GM21576 (cell line): ENCODE measurements at regions not wholly inside any gene's neighbourhood (a gene's known extent, or its start where the extent isn't known, plus 50 kb on each side); places are given as distances from the start of the nearest gene placed in this dataset.

Experiments used
- ATAC-seq: cut with Tn5 transposase; IDR thresholded peaks from one replicate; pipeline ENCODE4 v1.9.1; 2021; ENCODE audit warnings: mild to moderate bottlenecking, moderate library complexity; ENCODE audit not compliant: unreplicated experiment

DNA sequence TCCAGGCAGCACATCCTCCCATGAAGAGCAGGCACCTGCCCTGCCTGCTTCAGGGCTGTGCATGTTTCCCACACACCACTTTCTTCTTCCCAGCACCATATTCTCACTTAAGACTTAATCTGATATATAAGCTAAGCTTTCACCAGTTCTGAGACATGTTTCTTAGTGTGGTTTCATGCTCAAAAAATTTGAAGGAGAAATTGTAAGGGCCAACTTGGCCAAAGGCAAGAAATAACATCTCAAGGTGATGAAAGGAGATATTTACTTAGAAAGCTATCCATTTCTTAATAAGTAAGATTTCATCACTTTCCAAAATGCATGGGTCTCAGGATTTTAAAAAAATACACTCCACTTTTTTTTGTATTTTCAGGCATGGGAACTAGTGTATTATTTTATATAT, 468.1 kb upstream of the AKR1E2 start:
- no peak for ATAC-seq

DNA sequence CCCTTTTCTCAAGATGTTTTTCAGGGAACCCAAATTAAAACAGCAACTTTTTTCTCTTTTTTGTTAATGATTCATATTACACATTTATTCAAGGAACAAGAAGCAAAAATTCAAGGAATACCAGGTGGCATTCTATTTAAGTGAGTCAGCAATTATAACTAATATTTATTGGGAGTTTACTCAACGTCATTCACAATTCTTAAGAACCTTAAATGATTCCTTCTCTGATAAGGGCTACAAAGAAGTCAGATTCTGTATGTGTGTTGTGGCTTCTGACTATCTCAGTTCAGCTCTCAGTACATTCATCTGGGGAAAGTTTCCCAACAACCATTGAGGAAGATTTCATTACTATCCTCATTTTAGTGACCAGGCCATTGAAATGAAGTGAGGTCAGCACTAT, 470.7 kb upstream of the AKR1E2 start:
- ATAC-seq, result no peak

DNA sequence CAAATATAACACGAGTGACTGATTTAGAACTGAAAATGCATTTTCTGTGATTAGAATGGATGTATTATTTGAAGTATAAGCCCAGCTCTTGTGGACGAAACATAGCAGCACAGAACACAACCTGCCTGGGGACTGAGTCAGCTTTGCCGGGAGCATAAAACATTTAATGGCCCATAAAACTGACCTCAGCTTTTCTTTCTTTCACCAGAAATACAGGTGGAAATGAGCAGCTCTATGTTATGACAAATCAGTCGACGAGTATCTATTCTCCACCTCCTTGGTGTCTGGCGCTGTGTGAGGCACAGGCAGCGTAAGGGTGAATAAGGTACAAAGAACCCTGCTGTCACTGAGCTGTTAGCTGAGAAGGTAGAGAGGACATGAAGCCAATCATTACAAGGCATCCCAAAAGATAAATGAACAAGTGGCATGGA, 471.6 kb upstream of the AKR1E2 start:
- ATAC-seq, result no peak

DNA sequence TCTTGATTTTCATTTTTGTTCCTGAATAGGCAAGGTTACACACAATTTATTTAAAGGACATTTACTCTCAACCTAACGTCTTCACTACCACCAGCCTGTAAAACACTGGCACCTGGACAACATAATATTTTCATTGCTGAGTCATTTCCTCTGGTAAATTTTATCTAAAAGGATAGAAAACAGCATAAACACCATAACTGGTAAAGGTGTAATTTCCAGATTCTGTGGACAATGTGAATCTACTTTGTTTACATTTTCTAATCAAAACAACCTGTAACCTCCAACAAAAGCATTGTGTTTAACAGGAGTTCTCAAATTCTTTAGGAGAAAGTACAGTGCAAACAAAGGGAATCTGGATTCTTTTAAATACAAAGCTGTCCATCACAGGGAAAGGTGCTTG, 472.0 kb upstream of the AKR1E2 start:
- ATAC-seq, result no peak

DNA sequence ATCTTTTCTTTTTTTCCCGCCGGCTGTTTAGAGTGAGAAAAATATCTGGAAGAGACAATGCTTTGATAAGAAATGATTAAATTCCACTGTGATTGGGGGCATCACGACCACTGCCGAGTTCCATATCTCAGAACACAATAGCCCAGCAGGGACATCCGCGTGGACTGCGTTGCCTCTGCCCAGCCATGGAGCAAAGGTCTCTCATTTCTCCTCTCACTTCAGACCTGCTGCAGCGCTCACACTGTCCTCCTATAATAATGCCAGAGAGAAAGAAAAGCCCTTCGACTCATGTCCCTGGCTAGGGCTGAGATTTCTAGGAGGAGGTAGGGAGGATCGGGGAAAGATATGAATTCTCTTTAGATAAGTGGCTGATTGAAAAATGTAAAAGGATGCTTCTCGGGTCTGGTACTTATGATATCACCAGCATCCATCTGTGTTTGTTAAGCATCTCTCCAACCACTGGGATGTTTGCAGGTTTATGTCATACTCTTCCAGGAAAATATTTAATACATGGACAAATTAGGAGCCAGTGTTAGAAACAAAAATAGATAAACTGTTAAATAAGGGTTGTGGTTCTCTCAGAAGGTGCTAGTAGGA, 472.9 kb upstream of the AKR1E2 start:
- no peak for ATAC-seq

DNA sequence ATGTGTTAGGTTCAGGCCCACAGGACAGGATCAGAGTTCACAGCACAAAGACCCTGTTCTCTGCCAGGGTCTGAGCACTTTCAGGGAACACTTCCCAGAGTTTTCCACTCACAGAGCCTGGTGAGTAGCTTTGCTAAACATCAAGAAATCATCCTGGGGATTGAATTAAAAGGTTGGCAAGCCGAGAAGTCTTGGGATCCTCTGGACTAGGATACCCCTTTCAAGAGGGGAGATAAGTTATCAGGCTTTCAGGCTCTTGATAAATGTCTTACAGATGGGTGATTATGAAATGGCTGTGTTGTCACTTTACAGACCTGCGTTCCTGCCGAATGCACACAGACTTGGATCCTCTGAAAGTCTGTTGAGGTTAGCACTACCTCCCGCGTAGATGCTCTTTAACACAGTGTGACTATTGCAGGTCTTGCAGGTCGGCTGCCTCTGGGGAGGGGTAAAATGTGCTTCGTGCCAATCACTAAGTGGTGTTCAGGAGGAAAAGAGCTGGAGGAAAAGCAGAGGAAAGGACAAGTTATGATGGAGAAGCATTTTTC, 473.5 kb upstream of the AKR1E2 start:
- no peak for ATAC-seq

DNA sequence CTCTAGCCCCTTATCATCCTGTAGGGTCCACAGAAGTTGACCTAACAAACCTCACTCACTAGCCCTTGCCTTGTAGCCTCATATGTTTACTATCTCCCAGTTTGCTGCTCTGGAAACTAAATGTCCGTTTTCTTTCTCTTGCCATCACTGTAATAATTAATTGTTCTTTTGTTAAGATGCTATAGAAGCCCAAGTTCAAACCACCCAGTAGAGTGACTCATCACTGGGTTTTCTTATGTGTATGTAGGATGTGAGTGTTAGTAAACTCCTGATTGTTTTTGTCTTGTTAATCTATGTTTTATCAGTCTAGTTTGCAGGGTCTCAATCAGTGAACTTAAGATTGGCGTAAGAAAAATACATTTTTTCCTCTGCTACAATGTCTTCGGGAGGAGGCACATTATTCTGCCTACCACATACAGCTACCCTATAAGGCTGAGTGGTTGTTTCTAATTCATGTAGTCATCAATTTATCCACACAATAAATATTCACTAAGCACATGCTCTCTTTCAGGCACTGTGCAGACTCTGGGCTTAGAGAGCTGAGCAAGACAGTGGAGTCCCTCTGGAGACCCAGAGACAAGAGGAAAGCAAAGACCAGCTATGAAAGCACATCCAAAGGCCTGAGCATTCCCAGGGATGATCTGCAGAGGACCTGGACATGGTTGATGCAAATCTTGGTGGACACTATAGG, 474.1 kb upstream of the AKR1E2 start:
- ATAC-seq, result no peak

DNA sequence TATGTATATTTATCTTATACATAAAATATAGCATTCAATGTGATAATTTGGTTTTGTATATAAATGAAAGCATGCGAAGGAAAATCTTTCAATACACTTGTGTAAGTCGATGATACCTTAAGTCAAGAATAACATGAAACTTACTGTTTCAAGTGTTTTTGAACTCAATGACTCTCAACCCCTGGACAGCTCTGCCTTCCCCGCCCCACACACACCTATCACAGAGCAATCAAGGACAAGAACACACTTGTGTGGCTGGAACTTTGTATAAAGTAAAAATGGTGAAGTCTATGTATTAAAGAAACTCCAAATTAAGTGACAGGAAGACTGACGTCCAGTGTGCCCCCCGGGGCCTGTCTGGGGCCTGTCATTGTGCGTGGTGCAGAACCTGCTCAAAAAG, 478.6 kb upstream of the AKR1E2 start:
- ATAC-seq, result no peak

DNA sequence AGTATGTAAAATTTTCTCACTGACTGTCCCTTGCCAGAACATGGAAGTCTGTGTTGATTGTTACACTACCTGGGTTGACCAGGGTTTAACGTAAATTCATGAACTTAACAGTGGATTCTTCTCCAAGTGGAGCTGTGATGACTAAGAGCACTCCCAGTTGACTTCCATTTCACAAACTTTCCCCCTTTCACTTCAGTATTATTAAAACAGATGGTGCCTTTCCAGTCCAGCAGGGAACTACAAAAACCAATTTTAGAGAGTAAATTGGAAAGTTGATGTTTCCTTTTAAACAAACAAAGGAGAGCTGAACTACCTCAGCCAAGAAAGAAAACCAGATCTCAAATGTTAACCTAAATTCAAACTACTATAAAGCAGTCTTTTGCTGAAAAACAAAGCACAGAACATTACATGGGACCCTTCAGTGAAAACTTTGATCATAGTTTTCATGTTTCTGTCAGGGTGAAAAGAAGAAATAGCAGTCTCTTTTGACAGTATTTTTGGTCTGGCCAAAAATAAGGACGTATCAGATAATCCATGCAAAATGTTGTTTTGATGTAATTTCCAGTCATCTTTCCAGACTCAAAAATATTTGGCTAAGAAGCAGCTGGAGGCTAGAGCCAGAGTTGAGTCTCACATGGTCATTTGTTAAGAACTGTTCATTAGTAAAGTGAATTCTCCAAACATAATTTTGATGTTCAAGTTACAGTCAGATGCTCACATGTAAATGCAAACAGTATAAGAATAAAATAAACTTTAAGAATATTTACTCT, 479.9 kb upstream of the AKR1E2 start:
- no peak for ATAC-seq

DNA sequence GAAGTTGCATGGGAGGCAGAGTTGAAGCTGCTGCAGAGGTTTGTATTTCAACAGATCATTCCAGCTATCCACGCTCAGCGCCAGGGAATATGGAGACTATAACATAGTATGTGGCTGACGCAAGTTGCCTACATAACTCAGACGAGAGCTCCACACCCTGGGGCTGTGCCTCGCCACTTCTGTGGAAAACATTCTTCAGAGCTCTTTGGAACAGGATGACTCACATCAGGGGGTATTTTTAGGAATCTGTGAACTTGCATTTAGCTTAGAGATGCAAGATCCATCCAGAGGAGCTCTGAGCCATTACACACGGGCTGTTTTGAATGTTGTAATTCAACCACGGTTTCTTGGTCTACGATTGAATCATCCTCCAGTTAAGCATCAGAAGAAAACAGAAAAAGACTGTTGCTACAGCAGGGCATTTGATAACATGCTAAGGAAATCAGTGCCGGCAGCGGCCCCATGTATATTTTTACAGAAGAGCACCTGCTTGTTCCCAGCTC, 481.5 kb upstream of the AKR1E2 start:
- no peak for ATAC-seq

DNA sequence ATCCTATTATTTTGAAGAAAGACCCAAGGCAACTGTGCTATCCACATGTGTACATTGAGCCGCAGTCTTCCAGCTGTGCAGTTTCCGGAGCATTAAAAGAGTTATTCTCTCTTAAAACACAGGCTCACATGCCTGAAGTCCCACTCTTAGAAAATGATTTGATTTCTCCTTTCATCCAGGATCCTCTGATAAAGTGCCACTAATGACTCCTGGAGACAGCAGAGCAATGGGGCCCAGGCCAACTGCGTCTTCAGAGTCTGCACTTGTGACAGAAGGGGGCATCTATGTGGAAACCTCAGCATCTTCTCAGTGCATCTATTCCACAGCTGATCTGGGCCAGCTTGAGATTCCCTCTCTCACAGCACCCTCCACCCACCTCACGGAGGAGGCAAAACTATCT, 482.1 kb upstream of the AKR1E2 start:
- no peak for ATAC-seq

DNA sequence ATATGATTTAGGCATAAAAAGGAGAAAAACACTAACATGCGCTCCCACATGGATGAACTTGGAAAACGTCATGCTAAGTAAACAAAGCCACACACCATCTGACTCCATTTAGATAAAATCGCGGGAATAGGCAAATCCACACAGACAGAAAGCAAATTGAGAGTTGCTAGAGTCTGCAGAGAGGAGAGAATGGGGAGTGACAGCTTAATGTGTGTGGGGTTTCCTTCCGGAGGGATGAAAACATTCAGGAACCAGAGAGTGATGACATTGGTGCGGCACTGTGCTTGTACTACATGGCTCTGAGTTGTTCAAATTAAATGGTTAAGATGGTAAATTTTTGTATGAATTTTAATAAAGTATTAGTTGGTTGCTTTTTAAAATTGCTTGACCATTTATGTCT, 482.9 kb upstream of the AKR1E2 start:
- ATAC-seq, result no peak

DNA sequence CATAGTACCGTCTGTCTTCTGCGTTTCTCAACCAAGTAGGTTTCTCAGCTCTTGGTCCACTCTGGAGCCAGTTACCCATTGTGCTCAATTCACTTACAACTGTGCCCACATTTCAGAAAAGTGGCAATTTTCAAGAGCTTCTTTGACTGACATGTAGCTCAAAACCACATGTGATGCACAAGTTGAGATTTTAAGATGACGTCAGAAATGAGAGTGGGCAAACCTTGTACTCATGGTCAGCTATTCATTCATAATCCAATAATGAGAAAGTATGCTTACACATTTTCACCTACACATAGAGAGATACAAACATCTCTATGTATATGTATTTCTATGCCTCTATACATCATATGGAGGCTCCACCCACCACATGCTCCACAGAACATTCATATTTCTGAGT, 487.2 kb upstream of the AKR1E2 start:
- no peak for ATAC-seq

DNA sequence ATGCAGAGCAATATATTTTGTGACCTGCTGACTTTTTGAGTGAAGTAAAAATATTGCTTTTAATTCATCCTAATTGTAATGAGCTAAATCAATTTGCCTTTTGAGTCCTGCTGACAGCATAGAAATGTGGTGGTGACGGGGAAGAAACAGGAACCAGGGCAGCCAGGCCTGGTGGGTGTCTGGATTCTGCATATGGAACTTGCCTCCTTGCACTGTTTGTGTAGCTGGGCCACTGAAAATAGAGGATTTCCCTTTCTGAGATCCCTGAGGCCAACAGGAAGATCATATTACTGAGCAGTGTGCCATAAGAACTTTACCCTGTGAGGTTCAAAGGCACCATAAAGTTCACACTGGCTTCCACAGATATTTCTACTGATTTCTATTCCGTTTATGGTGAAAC, 488.4 kb upstream of the AKR1E2 start:
- no peak for ATAC-seq

DNA sequence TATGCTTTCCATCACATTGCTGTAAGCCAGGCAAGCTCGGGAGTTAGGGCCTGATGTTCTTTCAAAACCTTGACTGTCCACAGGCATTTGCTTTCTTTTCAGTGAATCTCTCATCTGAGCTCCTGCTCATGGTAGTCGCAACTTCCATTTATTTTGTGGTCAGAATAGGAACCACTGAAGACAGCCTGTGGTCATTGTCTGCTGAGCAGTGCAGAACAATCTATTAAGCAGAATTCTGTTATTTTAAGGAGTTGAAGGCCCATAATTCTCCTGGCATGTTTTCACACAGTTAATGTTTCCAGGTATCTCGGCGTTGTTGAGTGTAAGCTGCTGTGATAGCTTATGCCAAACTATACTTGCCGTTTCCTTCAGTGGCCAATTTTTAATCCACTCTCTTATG, 491.1 kb upstream of the AKR1E2 start:
- ATAC-seq, result no peak

DNA sequence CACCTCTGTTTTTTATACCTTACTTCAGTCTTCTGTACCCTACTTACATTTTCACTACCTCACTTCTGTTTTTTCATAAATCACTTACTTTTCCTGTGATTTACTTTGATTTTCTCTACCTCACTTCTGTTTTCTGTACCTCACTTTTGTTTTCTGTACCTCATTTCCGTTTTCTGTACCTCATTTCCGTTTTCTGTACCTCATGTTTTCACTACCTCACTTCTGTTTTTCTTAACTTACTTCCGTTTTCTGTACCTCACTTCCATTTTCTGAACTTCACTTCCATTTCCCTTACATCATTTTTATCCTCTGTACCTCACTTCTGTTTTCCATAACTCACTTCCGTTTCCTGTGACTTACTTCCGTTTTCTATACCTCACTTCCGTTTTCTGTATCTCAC, 492.0 kb upstream of the AKR1E2 start:
- ATAC-seq, result no peak

DNA sequence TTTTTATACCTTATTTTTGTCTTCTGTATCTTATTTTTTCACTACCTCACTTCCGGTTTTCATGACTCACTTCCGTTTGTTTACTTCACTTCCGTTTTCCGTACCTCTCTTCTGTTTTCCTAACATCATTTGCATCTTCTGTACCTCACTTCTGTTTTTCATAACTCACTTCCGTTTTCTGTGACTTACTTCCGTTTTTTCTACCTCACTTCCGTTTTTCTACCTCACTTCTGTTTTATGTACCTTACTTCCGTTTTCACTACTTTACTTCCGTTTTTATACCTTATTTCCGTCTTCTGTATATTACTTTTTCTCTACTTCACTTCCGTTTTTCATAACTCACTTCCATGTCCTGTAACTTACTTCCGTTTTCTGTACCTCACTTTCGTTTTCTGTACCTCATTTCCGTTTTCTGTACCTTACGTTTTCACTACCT, 492.5 kb upstream of the AKR1E2 start:
- no peak for ATAC-seq

DNA sequence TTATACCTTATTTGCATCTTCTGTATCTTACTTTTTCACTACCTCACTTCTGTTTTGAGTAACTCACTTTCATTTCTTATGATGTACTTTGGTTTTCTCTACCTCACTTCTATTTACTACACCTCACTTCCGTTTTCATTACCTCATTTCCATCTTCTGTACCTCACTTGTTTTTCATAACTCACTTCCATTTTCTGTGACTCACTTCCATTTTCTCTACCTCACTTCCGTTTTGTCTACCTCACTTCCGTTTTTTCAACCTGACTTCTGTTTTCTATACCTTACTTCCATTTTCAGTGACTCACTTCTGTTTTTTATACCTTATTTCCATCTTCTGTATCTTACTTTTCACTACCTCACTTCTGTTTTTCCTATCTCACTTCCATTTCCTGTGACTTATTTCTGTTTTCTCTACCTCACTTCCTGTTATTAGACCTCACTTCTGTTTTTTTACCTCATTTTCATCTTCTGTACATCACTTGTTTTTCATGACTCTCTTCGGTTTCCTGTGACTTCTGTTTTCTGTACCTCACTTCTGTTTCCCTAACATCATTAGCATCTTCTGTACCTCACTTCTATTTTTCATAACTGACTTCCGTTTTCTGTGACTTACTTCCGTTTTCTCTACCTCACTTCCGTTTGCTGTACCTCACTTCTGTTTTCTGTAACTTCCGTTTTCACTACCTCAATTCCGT, 493.1 kb upstream of the AKR1E2 start:
- no peak for ATAC-seq

DNA sequence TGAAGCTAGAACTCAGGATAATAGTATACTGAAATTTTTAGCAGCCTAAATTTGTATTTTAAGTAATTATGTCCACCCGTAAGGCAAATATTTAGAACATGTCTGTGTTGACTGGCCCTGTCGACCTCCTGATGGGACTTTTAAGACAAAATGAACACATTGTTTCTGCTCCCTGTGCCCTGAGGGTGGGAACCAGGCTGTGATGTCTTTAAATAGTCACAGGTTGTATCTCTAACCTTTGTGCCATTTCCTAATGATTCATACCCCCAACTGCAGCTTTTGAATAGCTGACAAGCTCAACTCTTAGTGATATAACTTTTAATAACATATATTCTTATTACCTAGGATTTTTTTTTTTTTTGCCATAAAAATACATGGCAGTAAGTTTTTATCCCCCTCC, 494.9 kb upstream of the AKR1E2 start:
- no peak for ATAC-seq

DNA sequence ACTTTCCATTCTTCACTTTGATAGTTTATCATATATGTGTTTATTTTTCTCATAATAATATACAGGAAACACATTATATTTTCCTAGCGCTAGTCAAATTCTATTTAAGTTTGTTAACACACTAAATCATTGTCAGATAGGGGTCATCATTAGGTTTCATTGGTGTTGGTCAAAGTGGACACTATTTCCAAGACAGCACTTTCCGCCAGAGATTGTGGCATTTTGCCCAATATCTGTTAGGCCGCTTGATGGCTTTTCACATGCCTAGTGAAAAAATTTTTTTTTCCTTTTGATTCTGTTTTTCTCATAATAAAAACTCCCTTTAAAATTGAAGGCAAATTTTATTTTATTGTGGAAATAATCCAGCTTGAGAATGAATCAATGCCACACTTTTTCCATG, 495.4 kb upstream of the AKR1E2 start:
- no peak for ATAC-seq

DNA sequence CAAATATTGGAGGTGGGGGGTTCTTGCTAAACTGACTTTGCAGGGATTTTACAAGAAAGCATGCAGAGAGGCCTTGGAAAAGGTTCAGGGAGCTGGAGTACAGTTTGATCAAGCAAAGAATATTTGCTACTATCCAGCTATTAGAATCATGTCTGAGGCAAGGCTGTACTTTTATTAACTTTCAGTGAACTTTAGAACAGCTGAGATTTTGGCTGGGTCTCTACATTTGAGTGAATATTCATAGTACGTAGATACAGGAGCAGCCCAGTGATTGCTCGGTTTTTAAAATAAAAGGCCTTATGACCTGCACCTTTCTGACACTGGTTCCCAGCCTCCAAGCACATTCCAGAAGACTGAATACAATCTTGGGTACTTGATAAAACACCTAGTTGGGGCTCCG, 496.8 kb upstream of the AKR1E2 start:
- no peak for ATAC-seq
